ENCODE measurements at regions not wholly inside any gene's neighbourhood (a gene's known extent, or its start where the extent isn't known, plus 50 kb on each side); places are given as distances from the start of the nearest gene placed in this dataset.
"Not testable (repeated sequence)": the region's sequence is repeated elsewhere in the genome, so short reads cannot be mapped to it uniquely, and the experiment has no call there.

GRCh38 chr2:10224734-10225133 is 78.0 kb upstream of the HPCAL1 start:
- Mint-ChIP-seq H3K36me3 (no peaks in the 10 kb centered on the region), H3K27me3 (peaks cover 41% of the 10 kb centered on the region), H3K4me3 (no peak overlapping the region), H3K27ac (no peak overlapping the region), H3K4me1 (no peaks in the 10 kb centered on the region), H3K9me3 (no peaks in the 10 kb centered on the region)
- CTCF ChIA-PET, result no interaction called here
- DNase-seq, result no peak

GRCh38 chr2:10225291-10226037 is 77.2 kb upstream of the HPCAL1 start:
- Mint-ChIP-seq H3K9me3 (no peaks in the 10 kb centered on the region), H3K27ac (no peak overlapping the region), H3K4me1 (no peaks in the 10 kb centered on the region), H3K27me3 (peaks cover 43% of the 10 kb centered on the region), H3K36me3 (no peaks in the 10 kb centered on the region), H3K4me3 (no peak overlapping the region)
- DNase-seq, result no peak
- CTCF ChIA-PET, result no interaction called here

- H3K4me1 Mint-ChIP-seq, result no peaks in the 10 kb centered on the region
Observed at GRCh38 chr2:10226038-10226724, 76.5 kb upstream of the HPCAL1 start.

GRCh38 chr2:10228611-10229365 is 73.9 kb upstream of the HPCAL1 start:
- H3K4me3 Mint-ChIP-seq, result no peak overlapping the region

More at GRCh38 chr2:10226038-10226724, 76.5 kb upstream of the HPCAL1 start:
- Mint-ChIP-seq H3K27me3 (peaks cover 43% of the 10 kb centered on the region), H3K4me3 (no peak overlapping the region), H3K27ac (no peak overlapping the region), H3K9me3 (no peaks in the 10 kb centered on the region), H3K36me3 (no peaks in the 10 kb centered on the region)
- CTCF ChIA-PET, result no interaction called here
- no peak for DNase-seq

GRCh38 chr2:10229462-10230099 is 73.1 kb upstream of the HPCAL1 start:
- H3K27ac Mint-ChIP-seq, result no peak overlapping the region
- H3K9me3 Mint-ChIP-seq, result peaks cover 5% of the 10 kb centered on the region
- no peak overlapping the region for H3K4me3 Mint-ChIP-seq
- CTCF ChIA-PET, result interaction anchor here (1.1 to 1.7 kb wide), 3 partner anchors 158 to 179 kb away, joined by 4 read pairs; no protein-coding TSS in a partner anchor
- peaks cover 46% of the 10 kb centered on the region for H3K27me3 Mint-ChIP-seq
- H3K36me3 Mint-ChIP-seq, result no peaks in the 10 kb centered on the region
- no peak for DNase-seq
- H3K4me1 Mint-ChIP-seq, result no peaks in the 10 kb centered on the region

More at GRCh38 chr2:10228611-10229365, 73.9 kb upstream of the HPCAL1 start:
- Mint-ChIP-seq H3K27me3 (peaks cover 48% of the 10 kb centered on the region), H3K27ac (no peak overlapping the region), H3K36me3 (no peaks in the 10 kb centered on the region), H3K9me3 (peaks cover 5% of the 10 kb centered on the region), H3K4me1 (no peaks in the 10 kb centered on the region)
- DNase-seq, result no peak
- CTCF ChIA-PET, result interaction anchor here (1.1 to 1.2 kb wide), 2 partner anchors 14 to 180 kb away, joined by 4 read pairs; no protein-coding TSS in a partner anchor

- Mint-ChIP-seq H3K27ac (no peak overlapping the region), H3K4me3 (no peak overlapping the region), H3K36me3 (no peaks in the 10 kb centered on the region), H3K27me3 (peaks cover 46% of the 10 kb centered on the region), H3K4me1 (no peaks in the 10 kb centered on the region), H3K9me3 (peaks cover 5% of the 10 kb centered on the region)
- no peak for DNase-seq
- CTCF ChIA-PET, result interaction anchor here (1.0 to 1.7 kb wide), 3 partner anchors 158 to 204 kb away, joined by 4 read pairs; no protein-coding TSS in a partner anchor
Observed at GRCh38 chr2:10230499-10230898, 72.2 kb upstream of the HPCAL1 start.

GRCh38 chr2:10230921-10231320 is 71.8 kb upstream of the HPCAL1 start:
- not testable (repeated sequence) for H3K4me1 Mint-ChIP-seq, H3K4me3 Mint-ChIP-seq, H3K36me3 Mint-ChIP-seq, H3K9me3 Mint-ChIP-seq, DNase-seq, H3K27ac Mint-ChIP-seq
- CTCF ChIA-PET, result interaction anchor here (1.0 to 1.7 kb wide), 3 partner anchors 159 to 204 kb away, joined by 4 read pairs; no protein-coding TSS in a partner anchor
- H3K27me3 Mint-ChIP-seq, result peaks cover 45% of the 10 kb centered on the region

- no peak overlapping the region for H3K27ac Mint-ChIP-seq
- CTCF ChIA-PET, result no interaction called here
- H3K36me3 Mint-ChIP-seq, result no peaks in the 10 kb centered on the region
- no peaks in the 10 kb centered on the region for H3K4me1 Mint-ChIP-seq
- peaks cover 5% of the 10 kb centered on the region for H3K9me3 Mint-ChIP-seq
- peaks cover 44% of the 10 kb centered on the region for H3K27me3 Mint-ChIP-seq
- no peak for DNase-seq
- H3K4me3 Mint-ChIP-seq, result no peak overlapping the region
Observed at GRCh38 chr2:10231551-10232085, 71.1 kb upstream of the HPCAL1 start.

- CTCF ChIA-PET, result interaction anchor here (1.1 kb wide), 1 partner anchor 177 kb away, joined by 3 read pairs; no protein-coding TSS in a partner anchor
- H3K4me3 Mint-ChIP-seq, result no peak overlapping the region
- H3K4me1 Mint-ChIP-seq, result no peaks in the 10 kb centered on the region
- H3K36me3 Mint-ChIP-seq, result no peaks in the 10 kb centered on the region
- no peak overlapping the region for H3K27ac Mint-ChIP-seq
- H3K9me3 Mint-ChIP-seq, result peaks cover 5% of the 10 kb centered on the region
- DNase-seq, result no peak
- peaks cover 44% of the 10 kb centered on the region for H3K27me3 Mint-ChIP-seq
Observed at GRCh38 chr2:10232096-10232815, 70.4 kb upstream of the HPCAL1 start.

- Mint-ChIP-seq H3K4me3 (no peak overlapping the region), H3K9me3 (peaks cover 5% of the 10 kb centered on the region), H3K36me3 (no peaks in the 10 kb centered on the region), H3K27me3 (peaks cover 36% of the 10 kb centered on the region), H3K27ac (no peak overlapping the region), H3K4me1 (no peaks in the 10 kb centered on the region)
- CTCF ChIA-PET, result interaction anchor here (1.1 kb wide), 1 partner anchor 176 kb away, joined by 3 read pairs; no protein-coding TSS in a partner anchor
- no peak for DNase-seq
Observed at GRCh38 chr2:10233131-10234012, 69.3 kb upstream of the HPCAL1 start.

- H3K4me3 Mint-ChIP-seq, result no peak overlapping the region
- peaks cover 33% of the 10 kb centered on the region for H3K27me3 Mint-ChIP-seq
- CTCF ChIA-PET, result no interaction called here
Observed at GRCh38 chr2:10234013-10234306, 68.7 kb upstream of the HPCAL1 start.

GRCh38 chr2:10234409-10235094 is 68.2 kb upstream of the HPCAL1 start:
- Mint-ChIP-seq H3K27me3 (peaks cover 33% of the 10 kb centered on the region), H3K9me3 (peaks cover 5% of the 10 kb centered on the region), H3K27ac (no peak overlapping the region), H3K36me3 (no peaks in the 10 kb centered on the region), H3K4me3 (no peak overlapping the region), H3K4me1 (no peaks in the 10 kb centered on the region)
- no peak for DNase-seq
- CTCF ChIA-PET, result no interaction called here

More at GRCh38 chr2:10234013-10234306, 68.7 kb upstream of the HPCAL1 start:
- Mint-ChIP-seq H3K27ac (no peak overlapping the region), H3K36me3 (no peaks in the 10 kb centered on the region), H3K9me3 (peaks cover 5% of the 10 kb centered on the region), H3K4me1 (no peaks in the 10 kb centered on the region)
- DNase-seq, result no peak
